Fibroblast of villous mesenchyme (primary cell): ENCODE measurements at regions not wholly inside any gene's neighbourhood (a gene's known extent, or its start where the extent isn't known, plus 50 kb on each side); places are given as distances from the start of the nearest gene placed in this dataset.
"Not testable (repeated sequence)": the region's sequence is repeated elsewhere in the genome, so short reads cannot be mapped to it uniquely, and the experiment has no call there.

Experiments
- DNase-seq: peaks from one replicate; pipeline ENCODE4 v3.0.0-alpha.2; 2010; ENCODE audit warnings: low read depth
- H3K4me3 ChIP-seq: 2 replicates; pipeline ENCODE4 v1.5.1; 2011; ENCODE audit warnings: low read depth, mild to moderate bottlenecking, low read length
- CTCF ChIP-seq: IDR thresholded peaks from 2 replicates; pipeline ENCODE4 v1.5.1; 2012; ENCODE audit warnings: low read depth, mild to moderate bottlenecking, low read length; ENCODE audit not compliant: insufficient read depth

DNA sequence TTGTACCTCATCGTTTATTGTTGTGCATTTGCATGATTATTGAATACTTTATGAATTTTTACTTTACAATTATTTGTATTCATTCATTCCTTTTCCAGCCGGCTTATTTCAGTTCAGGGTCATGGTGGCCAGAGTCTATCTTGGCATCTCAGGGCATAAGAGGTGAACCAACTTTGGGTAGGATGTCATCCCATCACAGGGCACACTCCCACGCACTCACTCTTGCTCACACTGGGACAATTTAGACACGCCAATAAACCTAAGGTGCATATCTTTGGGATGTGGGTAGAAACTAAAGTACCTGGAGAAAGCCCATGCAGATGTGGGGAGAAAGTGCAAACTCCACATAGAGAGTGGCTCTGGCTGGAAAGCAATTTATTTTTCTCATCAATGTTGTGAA, 158.1 kb upstream of the MAST4 start:
- no peak for TF ChIP-seq CTCF
- no peak overlapping the region for H3K4me3 ChIP-seq
- DNase-seq: no peak

DNA sequence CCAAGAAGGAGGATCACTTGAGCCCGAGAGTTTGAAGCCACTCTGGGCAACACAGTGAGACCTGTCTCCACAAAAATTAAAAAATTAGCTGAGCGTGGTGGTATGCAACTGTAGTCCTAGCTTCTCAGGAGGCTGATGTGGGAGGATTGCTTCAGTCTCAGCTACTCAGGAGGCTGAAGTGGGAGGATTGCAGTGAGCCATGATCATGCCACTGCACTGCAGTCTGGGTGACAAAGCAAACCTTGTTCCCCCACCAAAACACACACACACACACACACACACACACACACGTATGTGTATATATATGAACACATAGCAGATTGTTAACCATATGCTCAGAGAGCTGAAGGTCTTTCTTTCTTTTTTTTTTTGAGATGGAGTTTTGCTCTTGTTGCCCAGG, 157.5 kb upstream of the MAST4 start:
- H3K4me3 ChIP-seq: no peak overlapping the region
- no peak for TF ChIP-seq CTCF
- DNase-seq: no peak

- no peak overlapping the region for H3K4me3 ChIP-seq
- no peak for TF ChIP-seq CTCF
- DNase-seq: peak; percentile 3
Observed at GRCh38 chr5:66440202-66440680, 156.0 kb upstream of the MAST4 start.

DNA sequence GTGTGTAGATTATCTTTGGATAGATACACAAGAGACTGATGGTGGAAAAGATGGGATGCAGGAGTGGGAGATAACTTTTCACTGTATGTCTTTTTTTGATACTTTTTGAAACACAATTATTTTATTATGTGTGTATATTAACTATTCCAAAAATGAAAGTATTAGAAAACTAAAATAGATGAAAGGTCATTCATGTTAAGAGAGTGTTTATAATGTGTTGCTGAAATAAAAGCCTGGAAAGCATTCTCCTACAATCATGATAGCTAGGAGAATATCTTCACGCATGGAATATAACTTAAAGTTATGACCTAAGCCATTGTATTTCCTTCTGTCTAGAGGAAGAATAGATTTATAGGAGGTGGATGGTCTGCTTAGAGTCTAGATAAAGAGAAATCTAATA, 154.8 kb upstream of the MAST4 start:
- H3K4me3 ChIP-seq: no peak overlapping the region
- no peak for TF ChIP-seq CTCF
- DNase-seq: no peak

DNA sequence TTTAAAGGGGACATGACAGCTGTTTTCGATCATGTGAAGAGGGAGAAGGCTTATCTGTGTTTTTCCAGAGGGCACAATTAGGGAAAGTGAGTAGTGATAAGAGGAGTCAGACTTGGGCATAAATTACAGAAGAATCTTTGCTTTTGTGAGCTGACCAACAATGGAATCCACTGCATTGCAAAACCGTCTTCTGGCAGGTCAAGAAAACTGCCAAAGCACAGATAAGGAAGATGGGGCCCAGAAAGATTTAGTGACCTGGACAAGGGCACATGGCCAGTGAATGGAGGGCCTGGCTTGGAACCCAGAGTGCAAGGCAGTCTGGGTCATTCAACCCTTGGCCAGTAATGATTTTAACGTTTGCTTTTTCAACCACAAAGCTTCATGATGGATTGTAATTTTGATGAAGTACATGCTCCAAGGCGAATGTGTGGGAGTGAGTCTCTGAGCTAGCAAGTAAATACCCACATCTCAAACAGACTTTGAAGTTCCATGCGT, 153.2 kb upstream of the MAST4 start:
- peak; percentile 30 for DNase-seq
- TF ChIP-seq CTCF: no peak
- H3K4me3 ChIP-seq: no peak overlapping the region

DNA sequence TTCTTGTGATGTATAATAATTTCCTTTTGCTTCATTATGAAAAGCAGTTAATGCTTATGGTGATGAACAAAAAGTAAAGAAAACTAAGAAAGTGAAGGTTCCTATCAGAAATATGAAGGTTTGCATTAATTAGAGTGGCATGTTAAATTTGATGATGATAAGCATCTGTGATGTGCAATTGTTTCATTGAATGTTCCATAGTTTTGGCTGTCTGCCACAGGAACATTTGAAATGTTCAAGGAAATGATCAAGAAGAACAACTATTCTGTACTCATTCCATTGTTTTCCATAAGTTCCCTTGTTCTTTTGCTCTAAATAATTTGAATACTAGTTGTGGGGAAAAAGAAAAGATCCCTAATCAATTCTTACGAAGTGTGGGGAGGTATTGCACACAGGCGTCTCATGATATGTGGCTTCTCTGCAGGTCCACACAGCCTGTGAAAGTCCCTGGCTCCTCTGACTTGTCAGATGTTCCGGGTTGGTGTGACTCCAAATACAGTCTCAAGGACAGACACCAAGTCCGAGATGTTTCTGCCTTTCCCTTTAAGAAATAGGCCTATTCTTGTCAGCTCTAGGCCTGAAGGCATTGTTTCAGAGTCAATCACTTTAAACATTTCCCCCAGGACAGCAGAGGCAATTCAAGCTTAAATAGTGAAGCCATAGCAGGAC, 152.6 kb upstream of the MAST4 start:
- no peak for DNase-seq
- no peak for TF ChIP-seq CTCF
- H3K4me3 ChIP-seq: no peak overlapping the region

DNA sequence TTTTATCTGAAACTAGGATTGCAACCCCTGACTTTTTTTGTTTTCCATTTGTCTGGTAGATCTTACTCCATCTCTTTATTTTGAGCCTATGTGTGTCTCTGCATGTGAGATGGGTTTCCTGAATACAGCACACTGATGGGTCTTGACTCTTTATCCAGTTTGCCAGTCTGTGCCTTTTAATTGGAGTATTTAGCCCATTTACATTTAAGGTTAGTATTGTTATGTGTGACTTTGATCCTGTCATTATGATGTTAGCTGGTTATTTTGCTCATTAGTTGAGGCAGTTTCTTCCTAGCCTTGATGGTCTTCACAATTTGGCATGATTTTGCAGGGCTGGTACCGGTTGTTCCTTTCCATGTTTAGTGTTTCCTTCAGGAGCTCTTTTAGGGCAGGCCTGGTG, 148.1 kb upstream of the MAST4 start:
- DNase-seq: not testable (repeated sequence)

More for the DNA sequence above, 148.1 kb upstream of the MAST4 start:
- not testable (repeated sequence) for H3K4me3 ChIP-seq
